Retinal pigment epithelial cell (primary cell): ENCODE measurements at regions not wholly inside any gene's neighbourhood (a gene's known extent, or its start where the extent isn't known, plus 50 kb on each side); places are given as distances from the start of the nearest gene placed in this dataset.

Experiments used
- DNase-seq: peaks from one replicate; pipeline ENCODE4 v3.0.0-alpha.2; 2010; ENCODE audit warnings: low read depth
- H3K4me3 ChIP-seq: 2 replicates; pipeline ENCODE4 v1.5.1; 2011; ENCODE audit warnings: mild to moderate bottlenecking, low read length, control low read depth, moderate library complexity
- TF ChIP-seq, protein P1 (sequence below): conservative IDR thresholded peaks from 2 replicates; pipeline ENCODE4 v1.5.1; 2011; ENCODE audit warnings: low read depth, low read length, control low read depth, inconsistent platforms

DNA sequence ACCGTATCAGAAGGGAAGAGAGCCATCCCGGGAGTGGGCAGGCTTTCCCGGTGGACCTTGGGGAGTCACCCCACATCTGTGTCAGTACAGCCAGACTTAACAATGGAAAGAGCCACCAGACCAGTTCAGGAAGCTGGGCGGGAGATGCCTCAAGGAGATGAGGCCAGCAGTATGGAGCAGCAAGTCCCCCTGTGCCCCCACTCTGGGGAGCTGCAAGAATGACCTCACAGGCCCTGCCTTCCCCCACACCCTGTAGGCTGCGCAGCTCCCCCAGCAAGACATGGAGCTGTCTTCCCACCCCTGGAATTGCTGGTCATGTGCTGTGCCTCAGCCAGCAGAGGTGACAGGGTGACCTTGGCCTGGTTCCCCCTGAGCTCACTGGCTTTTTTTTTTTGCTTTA, 76.8 kb upstream of the INSIG1 start:
- no peak overlapping the region for H3K4me3 ChIP-seq
- no peak for DNase-seq
- TF ChIP-seq, protein P1, sequence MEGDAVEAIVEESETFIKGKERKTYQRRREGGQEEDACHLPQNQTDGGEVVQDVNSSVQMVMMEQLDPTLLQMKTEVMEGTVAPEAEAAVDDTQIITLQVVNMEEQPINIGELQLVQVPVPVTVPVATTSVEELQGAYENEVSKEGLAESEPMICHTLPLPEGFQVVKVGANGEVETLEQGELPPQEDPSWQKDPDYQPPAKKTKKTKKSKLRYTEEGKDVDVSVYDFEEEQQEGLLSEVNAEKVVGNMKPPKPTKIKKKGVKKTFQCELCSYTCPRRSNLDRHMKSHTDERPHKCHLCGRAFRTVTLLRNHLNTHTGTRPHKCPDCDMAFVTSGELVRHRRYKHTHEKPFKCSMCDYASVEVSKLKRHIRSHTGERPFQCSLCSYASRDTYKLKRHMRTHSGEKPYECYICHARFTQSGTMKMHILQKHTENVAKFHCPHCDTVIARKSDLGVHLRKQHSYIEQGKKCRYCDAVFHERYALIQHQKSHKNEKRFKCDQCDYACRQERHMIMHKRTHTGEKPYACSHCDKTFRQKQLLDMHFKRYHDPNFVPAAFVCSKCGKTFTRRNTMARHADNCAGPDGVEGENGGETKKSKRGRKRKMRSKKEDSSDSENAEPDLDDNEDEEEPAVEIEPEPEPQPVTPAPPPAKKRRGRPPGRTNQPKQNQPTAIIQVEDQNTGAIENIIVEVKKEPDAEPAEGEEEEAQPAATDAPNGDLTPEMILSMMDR, result no peak

DNA sequence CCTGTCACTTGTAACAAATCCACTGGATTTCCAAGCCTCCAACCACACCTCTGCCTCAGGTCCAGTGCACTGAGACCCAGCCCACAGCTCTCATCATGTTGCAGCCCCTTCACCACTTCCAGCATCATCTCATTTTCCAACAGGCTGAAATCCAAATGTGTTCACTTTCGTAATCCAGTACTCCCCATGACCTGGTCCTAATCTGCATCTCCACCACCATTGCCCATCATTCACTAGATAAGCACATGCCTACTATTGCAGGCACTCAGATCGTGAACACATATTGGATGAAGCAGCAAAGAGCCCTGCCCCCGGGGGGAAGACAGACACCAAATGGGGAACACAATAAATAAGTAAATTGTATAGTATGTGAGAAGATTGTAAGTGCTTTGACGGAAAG, 76.1 kb upstream of the INSIG1 start:
- H3K4me3 ChIP-seq, result no peak overlapping the region
- TF ChIP-seq, protein P1, result no peak
- no peak for DNase-seq

DNA sequence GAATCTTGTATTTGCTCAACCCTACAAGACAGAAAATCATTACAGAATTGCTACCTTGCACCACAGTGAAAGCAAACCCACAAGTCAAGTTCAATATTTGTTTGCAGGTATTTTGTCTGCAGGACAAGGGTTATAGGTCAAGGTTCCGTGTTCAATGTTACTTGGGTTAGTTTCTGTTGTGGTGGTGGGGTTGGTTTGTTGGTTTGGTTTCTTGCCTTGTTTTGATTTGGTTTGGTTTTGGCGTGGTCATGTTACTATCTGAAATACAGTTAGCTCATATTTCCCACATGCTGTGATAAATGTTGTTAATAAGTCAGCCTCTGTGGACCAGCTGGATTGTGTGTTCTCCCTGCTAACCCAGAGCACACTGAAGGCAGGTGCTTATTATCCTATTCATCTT, 75.6 kb upstream of the INSIG1 start:
- DNase-seq, result no peak
- H3K4me3 ChIP-seq, result no peak overlapping the region
- TF ChIP-seq, protein P1, result no peak

DNA sequence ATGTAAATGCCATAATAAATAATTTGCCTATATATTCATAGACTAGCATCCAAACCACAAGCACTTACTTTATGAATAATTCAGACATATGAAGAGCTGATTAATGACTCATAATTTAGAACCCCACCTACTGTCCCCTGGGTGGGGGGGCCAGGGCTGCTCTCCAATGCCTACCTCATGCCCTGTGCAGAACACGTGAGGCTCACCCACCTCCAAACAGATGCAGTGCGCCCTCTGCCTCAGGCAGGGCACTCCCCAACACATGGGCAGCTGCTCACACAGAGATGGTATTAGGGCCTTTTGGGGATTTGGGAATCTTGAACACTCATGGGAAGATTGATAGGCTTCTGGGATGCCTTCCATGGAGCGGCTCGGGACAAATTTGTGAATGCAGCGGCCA, 75.1 kb upstream of the INSIG1 start:
- DNase-seq, result no peak
- TF ChIP-seq, protein P1, result no peak
- no peak overlapping the region for H3K4me3 ChIP-seq

DNA sequence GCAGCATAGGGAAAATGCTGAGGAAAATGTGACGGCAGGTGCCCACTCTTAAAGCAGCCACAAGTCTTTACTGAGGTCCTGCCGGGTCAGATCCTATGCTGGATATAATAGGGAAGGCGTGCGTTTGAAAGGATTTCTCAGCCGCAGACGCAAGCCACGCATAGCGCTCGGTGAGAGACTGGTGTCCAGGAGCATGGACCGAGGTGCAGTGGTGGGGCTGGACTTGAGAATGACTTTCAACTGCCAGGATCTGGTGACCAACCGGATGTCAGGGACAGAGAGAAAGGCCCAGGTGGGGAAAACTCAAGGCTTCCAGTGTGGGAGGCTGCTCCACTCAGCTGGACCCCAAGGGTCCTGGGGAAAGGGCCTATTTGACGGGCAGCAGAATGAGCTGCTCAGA, 74.7 kb upstream of the INSIG1 start:
- DNase-seq, result no peak
- TF ChIP-seq, protein P1, result no peak
- H3K4me3 ChIP-seq, result no peak overlapping the region

DNA sequence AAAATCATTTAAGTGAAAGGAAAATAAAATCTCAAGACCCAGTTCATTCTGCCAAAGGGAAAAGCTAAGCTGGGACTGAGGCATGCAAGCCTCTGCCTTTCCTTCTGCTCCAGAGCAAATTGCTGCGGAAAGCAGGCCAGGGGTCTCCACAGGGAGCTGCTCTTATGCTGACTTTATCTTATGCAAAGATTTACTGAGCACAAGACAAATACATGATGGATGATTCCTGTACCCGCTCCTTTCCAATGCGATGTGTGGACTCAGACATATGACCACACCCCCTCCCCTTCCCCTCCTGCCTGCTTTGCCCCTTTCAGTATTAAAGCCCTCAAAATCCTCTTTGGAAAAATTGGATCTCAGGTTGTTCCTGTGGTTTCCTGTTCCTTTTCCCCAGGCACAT, 74.2 kb upstream of the INSIG1 start:
- DNase-seq, result no peak
- no peak overlapping the region for H3K4me3 ChIP-seq
- TF ChIP-seq, protein P1, result no peak

DNA sequence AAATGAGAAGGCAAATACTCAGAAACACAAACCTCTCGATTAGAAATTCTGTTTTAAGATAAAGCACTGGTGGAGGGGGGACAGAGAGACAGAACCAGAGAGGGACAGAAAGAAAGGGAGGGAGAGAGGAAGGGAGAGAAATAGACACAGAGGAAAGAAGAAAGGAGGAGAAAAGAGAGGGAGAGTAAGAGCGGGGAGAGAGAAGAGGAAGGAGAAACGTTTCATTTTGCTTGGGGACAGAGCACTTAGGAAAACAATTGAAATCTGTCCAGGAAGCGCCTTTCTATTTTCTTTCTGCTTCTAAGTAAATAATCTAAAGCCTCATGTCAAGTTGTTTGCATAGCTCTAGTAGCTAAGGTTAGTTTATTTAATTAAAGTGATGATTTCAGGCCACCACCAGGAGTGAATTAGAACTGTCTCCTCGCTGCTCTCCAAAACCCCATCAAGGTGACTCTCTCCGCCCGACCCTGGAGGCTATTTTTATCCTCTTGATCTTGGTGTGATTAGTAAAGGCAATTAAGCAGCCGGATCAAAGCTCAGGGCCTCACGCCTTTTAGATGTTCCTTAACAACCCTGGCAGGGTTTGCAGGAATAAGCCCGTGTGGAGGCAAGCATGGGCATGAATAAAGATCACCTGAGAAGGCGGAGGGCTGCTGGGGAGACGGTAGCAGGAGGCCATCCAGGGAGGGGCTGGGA, 73.4 kb upstream of the INSIG1 start:
- no peak for DNase-seq
- TF ChIP-seq, protein P1, result no peak
- no peak overlapping the region for H3K4me3 ChIP-seq
